H1 (cell line): ENCODE measurements at regions not wholly inside any gene's neighbourhood (a gene's known extent, or its start where the extent isn't known, plus 50 kb on each side); places are given as distances from the start of the nearest gene placed in this dataset.

ENCODE experiments used
- CTCF ChIA-PET: fragments of 300-600 bp; sonication (Branson Sonifier 250); formaldehyde crosslinking; loops from one replicate; lab custom pipeline; 2021; ENCODE audit not compliant: partially characterized antibody; lab: Charles Lee
- POLR2A ChIA-PET: fragments of 300-600 bp; sonication (Branson Sonifier 250); formaldehyde crosslinking; loops from one replicate; lab custom pipeline; 2021; ENCODE audit warnings: inconsistent platforms; ENCODE audit not compliant: partially characterized antibody; lab: Charles Lee
- DNase-seq, 2 experiments: peaks; one replicate each; pipeline versions ENCODE4 v3.0.0 to v3.0.0-alpha.2; 2010 to 2022; ENCODE audit warnings: low spot score in 2 of 2, low read depth in 1 of 2, mixed read lengths in 1 of 2
- FAIRE-seq: peaks from 2 replicates; lab custom pipeline; 2011; peaks lifted over from hg19 to GRCh38; lab: Jason Lieb, UNC
- H2AFZ ChIP-seq: 2 replicates; pipeline ENCODE4 v1.8.1; 2012; ENCODE audit warnings: low read length, inconsistent platforms
- H2AK5ac ChIP-seq: 2 replicates; pipeline ENCODE4 v1.6.1; 2013; ENCODE audit warnings: low read depth, low read length
- H2BK120ac ChIP-seq: replicated peaks from 2 replicates; pipeline ENCODE3; 2013; ENCODE audit warnings: low read depth, low read length, inconsistent platforms
- H2BK12ac ChIP-seq: 2 replicates; pipeline ENCODE4 v1.6.1; 2013; ENCODE audit warnings: low read depth, low read length
- H2BK15ac ChIP-seq: 2 replicates; pipeline ENCODE4 v1.6.1; 2013; ENCODE audit warnings: low read length
- H2BK20ac ChIP-seq: 2 replicates; pipeline ENCODE4 v1.6.1; 2013; ENCODE audit warnings: low read length
- H2BK5ac ChIP-seq: 2 replicates; pipeline ENCODE4 v1.6.1; 2013; ENCODE audit warnings: low read depth, low read length
- H3K14ac ChIP-seq: 2 replicates; pipeline ENCODE4 v1.6.1; 2013; ENCODE audit warnings: inconsistent platforms; ENCODE audit not compliant: insufficient read length
- H3K18ac ChIP-seq: 2 replicates; pipeline ENCODE4 v1.6.1; 2013; ENCODE audit warnings: low read length; ENCODE audit errors: extremely low read depth
- H3K23ac ChIP-seq: 2 replicates; pipeline ENCODE4 v1.6.1; 2013; ENCODE audit warnings: inconsistent platforms; ENCODE audit not compliant: insufficient read length
- H3K23me2 ChIP-seq: 2 replicates; pipeline ENCODE4 v1.6.1; 2013; ENCODE audit warnings: low read depth, low read length
- H3K27ac ChIP-seq: 2 replicates; pipeline ENCODE4 v1.6.1; 2011; ENCODE audit warnings: low read depth, low read length, inconsistent platforms
- H3K27me3 ChIP-seq, 4 experiments: replicated peaks in 1 of 4; 1 replicate in 1 of 4; 2 replicates in 3 of 4; pipeline versions ENCODE4 v1.6.1 to v1.8.1; 2011 to 2013; ENCODE audit warnings: low read length in 3 of 4, mild to moderate bottlenecking in 3 of 4, inconsistent platforms in 2 of 4, mixed read lengths in 2 of 4, moderate library complexity in 1 of 4; ENCODE audit not compliant: control insufficient read depth in 3 of 4, insufficient read depth in 3 of 4; ENCODE audit errors: extremely low read depth in 1 of 4
- H3K36me3 ChIP-seq, 4 experiments: 2 replicates each; pipeline versions ENCODE4 v1.6.1 to v1.8.1; 2011 to 2013; ENCODE audit warnings: mild to moderate bottlenecking in 4 of 4, low read length in 3 of 4, moderate library complexity in 2 of 4, control low read depth in 1 of 4, inconsistent platforms in 1 of 4; ENCODE audit not compliant: insufficient read depth in 4 of 4, control insufficient read depth in 2 of 4
- H3K4ac ChIP-seq: replicated peaks from 2 replicates; pipeline ENCODE3; 2013; ENCODE audit warnings: low read length, low read depth, mixed read lengths, inconsistent platforms; ENCODE audit not compliant: insufficient read length
- H3K4me1 ChIP-seq, 4 experiments: replicated peaks in 1 of 4; 1 replicate in 1 of 4; 2 replicates in 3 of 4; pipeline versions ENCODE4 v1.6.1 to v1.8.1; 2011 to 2013; ENCODE audit warnings: low read length in 3 of 4, inconsistent platforms in 2 of 4, mixed read lengths in 1 of 4; ENCODE audit not compliant: insufficient read depth in 4 of 4, control insufficient read depth in 3 of 4
- H3K4me2 ChIP-seq, 2 experiments: 2 replicates each; pipeline versions ENCODE4 v1.6.1 to v1.8.1; 2011 to 2013; ENCODE audit warnings: low read depth in 2 of 2, low read length in 2 of 2, control low read depth in 1 of 2, inconsistent platforms in 1 of 2, mild to moderate bottlenecking in 1 of 2; ENCODE audit not compliant: insufficient read depth in 1 of 2
- H3K4me3 ChIP-seq, 4 experiments: fragments of 200-600, 300-600 bp in 1 of 4; sonication (generic), shearing (Covaris generic), sonication (Bioruptor Twin) in 1 of 4; 2 replicates each; pipeline versions ENCODE4 v1.5.1 to v1.8.1; 2011 to 2016; ENCODE audit warnings: low read length in 4 of 4, low read depth in 3 of 4, control low read depth in 2 of 4, inconsistent platforms in 2 of 4, mild to moderate bottlenecking in 2 of 4, mixed read lengths in 1 of 4, moderate library complexity in 1 of 4; ENCODE audit not compliant: insufficient read depth in 2 of 4; ENCODE audit errors: extremely low read depth in 1 of 4
- H3K56ac ChIP-seq: replicated peaks from 2 replicates; pipeline ENCODE3; 2013; ENCODE audit warnings: low read depth, mild to moderate bottlenecking, mixed read lengths, low read length, inconsistent platforms; ENCODE audit not compliant: insufficient read length
- H3K79me1 ChIP-seq: 2 replicates; pipeline ENCODE4 v1.6.1; 2013; ENCODE audit warnings: low read depth, low read length, control low read depth
- H3K79me2 ChIP-seq, 2 experiments: 2 replicates each; pipeline versions ENCODE4 v1.6.1 to v1.8.1; 2012 to 2013; ENCODE audit warnings: low read length in 2 of 2, mild to moderate bottlenecking in 2 of 2, inconsistent platforms in 1 of 2; ENCODE audit not compliant: insufficient read depth in 2 of 2, control insufficient read depth in 1 of 2
- H3K9ac ChIP-seq, 4 experiments: replicated peaks in 1 of 4; 1 replicate in 1 of 4; 2 replicates in 3 of 4; pipeline versions ENCODE4 v1.6.1 to v1.8.1; 2011 to 2013; ENCODE audit warnings: low read depth in 3 of 4, low read length in 3 of 4, control low read depth in 2 of 4, mild to moderate bottlenecking in 2 of 4, moderate library complexity in 2 of 4, inconsistent platforms in 1 of 4; ENCODE audit errors: extremely low read depth in 1 of 4
- H3K9me3 ChIP-seq, 2 experiments: 2 replicates each; pipeline versions ENCODE4 v1.6.1 to v1.8.1; 2012 to 2013; ENCODE audit warnings: mild to moderate bottlenecking in 2 of 2, moderate library complexity in 2 of 2, control low read depth in 1 of 2, inconsistent platforms in 1 of 2, low read depth in 1 of 2, low read length in 1 of 2, mixed read lengths in 1 of 2; ENCODE audit not compliant: insufficient read depth in 2 of 2
- H4K20me1 ChIP-seq, 2 experiments: replicated peaks in 1 of 2; 2 replicates each; pipeline versions ENCODE3 to v1.8.1; 2011 to 2013; ENCODE audit warnings: inconsistent platforms in 2 of 2, low read length in 2 of 2, mild to moderate bottlenecking in 1 of 2; ENCODE audit not compliant: insufficient read depth in 2 of 2, control insufficient read depth in 1 of 2
- H4K5ac ChIP-seq: 2 replicates; pipeline ENCODE4 v1.6.1; 2013; ENCODE audit warnings: low read length, low read depth, mixed read lengths, inconsistent platforms; ENCODE audit not compliant: insufficient read length
- H4K8ac ChIP-seq: 2 replicates; pipeline ENCODE4 v1.8.0; 2013; ENCODE audit warnings: mild to moderate bottlenecking, moderate library complexity, low read length, inconsistent platforms; ENCODE audit not compliant: insufficient read depth; ENCODE audit errors: extremely low read depth
- H4K91ac ChIP-seq: replicated peaks from 2 replicates; pipeline ENCODE3; 2013; ENCODE audit warnings: low read length, mixed read lengths, inconsistent platforms; ENCODE audit not compliant: insufficient read length
- CHD2 ChIP-seq: IDR thresholded peaks from 2 replicates; pipeline ENCODE4 v1.6.1; 2012; ENCODE audit warnings: low read length, improper control_type of control experiment
- GABPA ChIP-seq: IDR thresholded peaks from 2 replicates; pipeline ENCODE4 v1.6.1; 2011; ENCODE audit warnings: mild to moderate bottlenecking, low read length, moderate library complexity, borderline replicate concordance; ENCODE audit not compliant: insufficient read depth
- SP1 ChIP-seq: IDR thresholded peaks from 2 replicates; pipeline ENCODE4 v1.6.1; 2011; ENCODE audit warnings: low read depth, low read length
- WGBS, 2 experiments: shearing (Covaris generic) in 1 of 2; methylation state at CpG; one replicate each; pipeline versions ENCODE4 v1.1.6 to v1.1.7; 2013 to 2015; ENCODE audit warnings: low lambda C conversion rate in 2 of 2, mixed read lengths in 2 of 2, inconsistent platforms in 1 of 2, low coverage in 1 of 2, missing lambda C conversion rate in 1 of 2; ENCODE audit not compliant: insufficient replicate concordance in 2 of 2, insufficient coverage in 1 of 2, insufficient read length in 1 of 2; ENCODE audit errors: extremely low coverage in 1 of 2, missing lambda C conversion rate in 1 of 2; 5-methylcytosine and 5-hydroxymethylcytosine counted together
- TF ChIP-seq, protein P1 (sequence below): IDR thresholded peaks from 2 replicates; pipeline ENCODE4 v1.6.1; 2011; ENCODE audit warnings: low read length, improper control_type of control experiment
- TF ChIP-seq, protein P2 (sequence below): IDR thresholded peaks from 2 replicates; pipeline ENCODE4 v1.6.1; 2011; ENCODE audit warnings: low read depth, mild to moderate bottlenecking, low read length; ENCODE audit not compliant: insufficient read depth

- H3K4me3 ChIP-seq, result no peak overlapping the region
Observed at GRCh38 chr1:157411769-157412168, 140.5 kb downstream of the FCRL5 start.

More at GRCh38 chr1:157411769-157412168, 140.5 kb downstream of the FCRL5 start:
- Histone ChIP-seq H3K9me3 (no peaks in the 10 kb centered on the region), H3K18ac (no peak overlapping the region), H3K79me2 (no peaks in the 10 kb centered on the region), H2AFZ (no peak overlapping the region), H4K91ac (no peak overlapping the region), H2BK120ac (no peak overlapping the region), H3K23ac (no peak overlapping the region), H3K23me2 (no peaks in the 10 kb centered on the region), H2BK12ac (no peak overlapping the region), H3K4me2 (no peak overlapping the region), H3K14ac (no peak overlapping the region), H2BK15ac (no peak overlapping the region), H3K36me3 (no peaks in the 10 kb centered on the region), H3K4me1 (no peaks in the 10 kb centered on the region), H3K27me3 (no peaks in the 10 kb centered on the region; a peak in 1 of 7 replicates), H3K79me1 (no peaks in the 10 kb centered on the region), H2AK5ac (peak overlapping the region; percentile 65; the same call in 1 of the 2 replicates), H3K27ac (no peak overlapping the region), H2BK5ac (no peak overlapping the region), H4K20me1 (no peaks in the 10 kb centered on the region), H3K9ac (no peak overlapping the region), H3K56ac (no peak overlapping the region), H4K8ac (no peak overlapping the region), H4K5ac (no peak overlapping the region), H3K4ac (no peak overlapping the region), H2BK20ac (no peak overlapping the region)
- DNase-seq (no peak), FAIRE-seq (no peak)
- 79% methylated on average over 2 of the region's 4 CpGs; no CpG with 5 or more reads in 1 of the 2 experiments for WGBS, 2 experiments
- TF ChIP-seq SP1 (no peak), GABPA (no peak), CHD2 (no peak)
- TF ChIP-seq, protein P1, sequence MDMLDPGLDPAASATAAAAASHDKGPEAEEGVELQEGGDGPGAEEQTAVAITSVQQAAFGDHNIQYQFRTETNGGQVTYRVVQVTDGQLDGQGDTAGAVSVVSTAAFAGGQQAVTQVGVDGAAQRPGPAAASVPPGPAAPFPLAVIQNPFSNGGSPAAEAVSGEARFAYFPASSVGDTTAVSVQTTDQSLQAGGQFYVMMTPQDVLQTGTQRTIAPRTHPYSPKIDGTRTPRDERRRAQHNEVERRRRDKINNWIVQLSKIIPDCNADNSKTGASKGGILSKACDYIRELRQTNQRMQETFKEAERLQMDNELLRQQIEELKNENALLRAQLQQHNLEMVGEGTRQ, result no peak
- TF ChIP-seq, protein P2, sequence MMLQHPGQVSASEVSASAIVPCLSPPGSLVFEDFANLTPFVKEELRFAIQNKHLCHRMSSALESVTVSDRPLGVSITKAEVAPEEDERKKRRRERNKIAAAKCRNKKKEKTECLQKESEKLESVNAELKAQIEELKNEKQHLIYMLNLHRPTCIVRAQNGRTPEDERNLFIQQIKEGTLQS, result no peak
- ChIA-PET CTCF (interaction anchor here (0.8 to 1.0 kb wide), 3 partner anchors 14 to 216 kb away, joined by 3 to 5 read pairs (median 3); no protein-coding TSS in a partner anchor), POLR2A (interaction anchor here (0.6 kb wide), 1 partner anchor 123 kb away, joined by 3 read pairs; no protein-coding TSS in a partner anchor)
